GM21515 (cell line): ENCODE measurements at regions not wholly inside any gene's neighbourhood (a gene's known extent, or its start where the extent isn't known, plus 50 kb on each side); places are given as distances from the start of the nearest gene placed in this dataset.

ENCODE experiments used
- ATAC-seq: cut with Tn5 transposase; IDR thresholded peaks from one replicate; pipeline ENCODE4 v1.9.1; 2021; ENCODE audit not compliant: unreplicated experiment

DNA sequence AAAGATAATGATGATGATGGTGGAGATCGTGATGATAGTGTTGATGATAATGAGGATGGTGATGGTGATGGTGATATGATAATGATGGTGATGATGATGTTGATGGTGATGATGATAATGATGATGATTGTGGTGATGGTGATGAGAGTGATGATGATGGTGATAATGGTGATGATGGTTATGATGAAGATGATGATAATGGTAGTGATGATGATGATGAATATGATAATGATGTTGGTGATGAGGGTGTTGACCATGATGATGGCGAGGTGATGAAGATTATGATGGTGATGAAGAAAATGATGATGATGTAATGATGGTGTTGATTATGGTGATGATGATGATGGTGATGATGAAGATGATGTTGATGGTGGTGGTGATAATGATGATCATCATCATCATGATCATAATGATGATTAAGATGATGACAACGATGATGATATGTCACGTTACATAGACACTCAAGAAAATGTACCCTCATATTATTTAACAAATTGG, 1106.4 kb downstream of the NLGN4X start:
- ATAC-seq: no peak

GRCh38 chrX:5117816-5118215, 1110.9 kb downstream of the NLGN4X start:
- no peak for ATAC-seq

DNA sequence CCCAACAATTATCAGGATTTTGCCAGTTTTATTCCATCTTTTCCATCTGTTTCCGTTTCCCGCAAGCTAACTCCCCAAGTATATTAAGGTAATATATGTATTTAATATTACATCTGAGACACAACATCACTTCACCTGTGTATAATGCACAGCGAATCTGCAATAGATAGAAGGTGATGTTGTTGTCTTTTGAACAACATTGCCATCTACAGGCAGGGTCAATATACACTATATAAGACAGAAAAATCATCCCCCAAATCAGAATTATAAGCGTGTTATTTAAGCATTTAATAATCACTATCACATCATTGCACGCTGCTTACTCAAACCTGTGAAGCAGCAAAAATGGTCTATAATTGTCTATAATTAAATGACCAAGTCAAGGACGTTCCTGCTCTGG, 1115.5 kb downstream of the NLGN4X start:
- ATAC-seq: no peak

GRCh38 chrX:5100004-5100403, 1128.7 kb downstream of the NLGN4X start:
- no peak for ATAC-seq

GRCh38 chrX:5086388-5086787, 1142.3 kb downstream of the NLGN4X start:
- ATAC-seq: no peak

DNA sequence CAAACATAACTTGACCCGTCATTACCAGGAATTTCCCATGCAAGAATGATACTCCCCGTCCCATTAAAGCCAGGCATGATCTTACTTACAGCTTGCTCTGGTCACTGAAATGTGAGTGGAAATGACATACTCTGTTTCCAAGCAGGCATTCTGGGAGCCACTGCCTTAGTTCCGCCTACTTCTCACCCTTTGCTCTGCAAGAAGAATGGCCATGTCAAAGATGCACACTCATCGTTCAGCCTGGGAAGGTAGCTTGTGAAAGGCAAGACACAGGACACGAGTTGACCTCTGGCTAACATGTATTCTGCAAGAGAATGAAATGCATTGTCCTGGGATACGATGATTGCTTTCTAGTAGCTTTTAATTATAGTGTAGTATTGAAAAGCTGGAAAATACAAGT, 1144.4 kb downstream of the NLGN4X start:
- no peak for ATAC-seq

DNA sequence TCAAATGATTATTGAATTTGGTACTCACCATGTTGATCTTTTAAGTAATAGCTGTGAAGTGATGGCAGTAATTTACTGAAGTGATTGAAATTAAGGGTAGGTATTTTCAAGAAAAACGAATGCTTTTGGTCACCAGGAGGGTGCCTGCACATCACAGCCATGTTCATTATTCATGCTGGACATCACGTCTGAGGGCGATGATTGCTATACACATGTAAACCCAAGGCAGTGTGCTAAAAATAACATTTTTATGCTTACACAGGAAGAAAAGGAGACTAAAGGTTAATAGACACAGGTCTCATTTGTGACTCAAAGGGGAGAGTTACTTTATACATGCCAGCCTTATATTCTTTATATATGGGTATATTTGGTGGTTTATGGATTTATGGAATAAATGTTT, 1146.0 kb downstream of the NLGN4X start:
- no peak for ATAC-seq

DNA sequence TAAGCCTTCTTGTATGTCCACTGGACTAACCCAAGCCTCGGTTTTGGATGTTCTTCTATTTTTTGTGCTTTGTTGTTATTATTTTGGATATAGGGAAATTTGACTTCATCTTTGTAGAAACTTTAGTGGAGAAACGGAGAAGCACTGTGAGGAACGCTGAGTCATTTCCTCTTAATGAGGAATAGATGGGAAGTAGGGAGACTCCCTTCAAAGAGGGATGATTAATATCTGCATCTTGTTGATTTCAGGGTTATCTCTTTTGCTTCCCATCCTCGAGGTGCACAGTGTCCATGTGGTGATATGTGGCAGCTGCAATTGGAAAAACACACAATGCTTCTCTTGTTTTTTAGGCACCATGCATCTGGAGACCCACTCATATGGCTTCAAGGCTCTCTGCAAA, 1147.9 kb downstream of the NLGN4X start:
- ATAC-seq: no peak

DNA sequence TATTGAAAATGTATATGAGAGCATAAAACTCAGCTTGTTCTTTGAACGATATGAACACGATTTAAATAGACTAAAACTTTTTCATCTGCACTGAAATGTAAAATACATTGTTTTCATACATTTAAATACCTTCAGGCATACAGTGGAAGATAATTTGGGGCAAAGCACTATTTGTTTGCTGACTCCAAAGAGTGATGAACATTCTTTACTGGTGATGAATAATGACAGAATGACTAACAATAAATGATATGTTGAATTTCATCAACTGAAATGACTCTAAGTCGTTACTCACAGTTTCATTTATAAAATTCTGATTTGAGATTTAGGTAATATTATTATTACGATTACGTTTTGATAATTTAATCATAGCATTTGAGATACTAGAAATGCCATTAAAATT, 1160.1 kb downstream of the NLGN4X start:
- no peak for ATAC-seq

DNA sequence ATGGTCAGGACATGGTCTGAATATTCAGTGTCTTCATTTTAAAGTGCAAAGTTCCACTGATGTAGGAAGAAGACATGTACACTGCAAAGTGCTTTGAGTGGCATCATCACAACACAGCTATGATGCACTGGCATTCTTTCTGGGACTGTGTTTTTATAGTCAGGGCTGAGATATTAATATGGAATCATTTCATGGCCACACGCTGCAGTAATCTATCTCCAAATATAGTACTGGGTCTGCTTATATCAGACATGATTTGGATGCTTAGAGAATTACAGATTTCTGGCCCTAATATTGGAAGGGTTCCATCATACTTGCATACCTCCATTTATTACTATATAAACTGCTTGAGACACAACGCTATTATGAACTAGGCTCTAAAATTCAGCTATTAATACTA, 1170.9 kb downstream of the NLGN4X start:
- ATAC-seq: no peak

DNA sequence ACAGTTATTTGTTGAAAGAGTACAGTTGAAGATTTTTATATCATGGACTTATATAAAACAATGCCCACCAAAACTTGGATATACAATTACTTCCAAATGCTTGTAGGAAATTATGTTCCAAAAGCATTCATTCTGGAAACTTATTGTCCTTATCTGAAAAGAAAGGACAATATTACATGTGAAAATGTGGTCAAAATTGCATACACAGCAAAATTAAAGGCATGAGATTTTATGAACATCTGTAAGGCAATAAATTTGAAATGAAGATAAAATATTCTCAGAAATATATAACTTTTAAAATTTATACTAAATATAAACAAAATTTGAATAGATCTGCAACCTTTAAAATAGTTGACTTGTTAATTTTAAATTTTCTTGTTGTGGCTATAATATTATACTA, 1173.8 kb downstream of the NLGN4X start:
- ATAC-seq: no peak

- ATAC-seq: no peak
These were observed 1176.7 kb downstream of the NLGN4X start for GRCh38 chrX:5051831-5052491.

DNA sequence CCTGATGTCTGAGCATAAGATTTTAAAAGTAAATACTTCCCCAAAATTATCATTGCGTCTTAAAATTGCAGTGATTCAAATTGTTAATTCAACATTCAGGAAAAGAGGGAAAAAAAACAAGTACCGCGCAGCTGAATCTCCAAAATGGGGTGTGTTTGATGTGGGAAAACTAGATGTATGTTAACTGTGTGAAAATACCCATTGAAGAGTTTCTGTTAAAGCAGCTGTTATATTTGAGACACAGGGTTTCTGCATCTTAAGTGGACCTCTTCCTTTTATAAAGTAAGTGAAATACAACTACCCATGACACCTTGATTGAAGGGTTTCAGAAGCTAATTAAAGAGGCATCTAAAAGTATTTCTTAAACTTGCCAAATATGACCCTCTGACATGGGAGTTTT, 1186.1 kb downstream of the NLGN4X start:
- ATAC-seq: no peak

GRCh38 chrX:5031792-5032191, 1196.9 kb downstream of the NLGN4X start:
- ATAC-seq: no peak

DNA sequence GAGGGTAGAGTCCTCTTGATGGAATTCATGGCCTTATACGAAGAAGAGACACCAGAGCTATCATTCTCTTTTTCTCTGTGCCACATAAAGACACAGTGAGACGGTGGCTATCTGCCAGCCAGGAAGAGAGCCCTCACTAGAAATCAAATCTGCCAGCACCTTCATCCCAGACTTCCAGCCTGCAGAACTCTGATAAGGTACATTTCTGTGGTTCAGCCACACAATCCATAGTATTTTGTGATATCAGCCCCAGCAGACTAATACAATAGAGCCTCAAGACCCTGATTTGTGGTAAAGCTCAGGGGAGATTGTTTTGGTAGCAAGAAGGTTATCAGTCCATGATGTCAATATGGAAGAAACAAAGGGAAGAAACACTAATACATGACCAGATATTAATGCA, 1213.2 kb downstream of the NLGN4X start:
- no peak for ATAC-seq

- ATAC-seq: no peak
These were observed 1233.8 kb downstream of the NLGN4X start for GRCh38 chrX:4994855-4995254.

DNA sequence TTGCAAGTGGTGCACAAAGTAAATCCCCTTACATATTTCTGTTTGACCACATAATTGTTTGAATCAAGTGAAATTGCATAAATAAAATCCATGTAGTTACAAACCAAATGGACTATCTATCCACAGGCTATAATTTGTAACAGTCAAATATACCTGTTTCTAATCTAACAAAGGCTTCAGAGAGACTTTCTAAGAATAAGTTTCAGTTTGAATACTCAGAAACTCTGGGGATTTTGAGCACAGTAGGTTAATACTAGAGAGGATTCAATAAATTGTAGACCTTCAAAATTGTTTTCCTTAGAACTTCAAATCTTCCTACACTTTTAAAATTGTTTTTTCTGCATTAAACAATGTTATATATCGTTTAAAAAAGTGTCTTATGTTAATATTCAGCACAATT, 1250.1 kb downstream of the NLGN4X start:
- ATAC-seq: no peak

DNA sequence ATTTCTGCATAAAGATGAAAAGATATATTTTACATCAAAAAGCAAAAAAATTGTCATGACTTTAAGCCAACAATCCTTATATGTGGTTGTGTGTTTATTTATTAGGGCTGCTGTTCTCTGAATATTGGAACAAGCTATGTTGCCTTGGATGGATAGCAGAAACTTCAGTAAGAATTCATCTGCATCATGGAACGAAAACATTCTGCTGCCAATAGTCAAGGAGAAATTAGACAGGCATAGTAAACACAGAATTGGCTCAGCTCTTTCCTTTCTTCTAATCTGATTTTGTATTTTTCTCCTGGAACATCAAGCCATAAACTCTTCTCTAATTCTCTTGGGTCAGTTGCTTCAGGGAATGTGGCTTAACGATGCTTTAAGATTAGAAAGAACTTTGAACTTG, 1257.0 kb downstream of the NLGN4X start:
- no peak for ATAC-seq

- no peak for ATAC-seq
These were observed 1250.7 kb upstream of the PRKX start for GRCh38 chrX:4964112-4964511.

DNA sequence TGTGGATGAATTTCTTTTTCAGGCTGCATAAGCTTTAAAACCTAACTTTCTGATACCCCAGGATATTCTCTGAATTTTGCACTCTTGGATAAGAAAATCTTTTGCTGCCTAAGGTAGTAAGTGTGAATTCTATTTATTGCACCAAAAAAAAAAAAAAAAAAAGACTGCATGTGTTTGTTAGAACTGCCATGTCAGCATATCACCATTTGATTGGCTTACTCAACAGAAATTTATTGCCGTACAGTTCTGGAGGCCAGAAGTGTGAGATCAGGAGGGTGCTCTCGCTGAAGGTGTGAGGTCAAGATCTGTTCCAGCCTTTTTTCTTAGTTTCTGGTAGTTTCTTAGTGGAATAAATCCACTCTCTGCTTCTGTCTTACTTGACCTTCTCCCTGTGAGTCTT, 1250.0 kb upstream of the PRKX start:
- ATAC-seq: no peak

DNA sequence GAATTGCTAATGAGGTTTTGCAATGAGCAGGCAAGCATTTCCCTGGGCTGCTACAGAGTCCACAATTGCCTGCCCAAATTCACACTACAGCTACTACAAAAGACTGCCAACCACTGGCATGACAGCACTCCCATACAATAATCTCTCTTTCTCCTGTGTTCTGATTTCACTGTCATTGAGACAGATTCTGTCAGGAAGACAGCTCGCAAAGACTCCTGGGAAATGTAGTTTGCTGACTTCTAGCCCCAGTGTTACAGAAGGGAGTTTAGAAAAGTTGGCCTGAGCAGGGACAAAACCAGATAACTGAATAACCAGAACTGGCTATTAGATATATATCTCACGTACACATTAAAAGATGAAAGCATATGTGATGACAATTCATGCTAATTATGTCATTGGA, 1231.3 kb upstream of the PRKX start:
- no peak for ATAC-seq

DNA sequence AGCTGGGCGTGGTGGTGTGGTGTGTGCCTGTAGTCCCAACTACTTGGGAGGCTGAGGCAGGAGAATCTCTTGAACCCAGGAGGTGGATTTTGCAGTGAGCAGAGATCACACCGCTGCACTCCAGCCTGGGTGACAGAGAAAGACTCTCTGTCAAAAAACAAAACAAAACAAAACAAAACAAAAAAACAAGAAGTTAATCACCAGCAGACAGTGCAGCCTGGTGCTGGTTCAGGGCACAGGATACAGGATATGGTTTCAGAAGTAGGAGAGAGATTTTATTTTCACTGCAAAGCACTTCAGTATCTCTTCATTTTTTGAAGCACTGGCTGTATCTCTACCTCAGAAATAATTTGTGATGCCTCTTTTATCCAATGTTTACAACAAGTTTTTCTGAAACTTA, 1222.9 kb upstream of the PRKX start:
- no peak for ATAC-seq

DNA sequence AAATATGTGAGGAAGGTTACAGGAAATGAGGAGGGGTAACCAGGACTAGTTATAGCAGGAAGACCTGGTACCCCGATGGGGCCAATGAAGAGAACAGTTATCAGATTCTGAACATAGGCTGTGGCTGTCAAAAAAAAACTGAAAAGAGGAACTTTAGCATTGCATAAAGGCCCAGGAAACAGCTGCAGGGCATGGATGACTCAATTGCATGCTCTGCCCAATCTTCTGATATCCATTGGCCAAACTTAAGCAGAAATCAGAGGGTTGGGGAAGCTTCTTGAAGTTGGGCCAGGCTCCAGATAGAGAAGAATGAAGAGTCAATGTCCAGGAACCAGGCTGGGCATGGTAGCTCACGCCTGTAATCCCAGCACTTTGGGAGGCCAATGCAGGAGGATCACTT, 1222.4 kb upstream of the PRKX start:
- no peak for ATAC-seq
